ENCODE measurements at regions not wholly inside any gene's neighbourhood (a gene's known extent, or its start where the extent isn't known, plus 50 kb on each side); places are given as distances from the start of the nearest gene placed in this dataset.
A peak's percentile ranks its signal among the peaks of the same experiment; 100 is the strongest.

DNA sequence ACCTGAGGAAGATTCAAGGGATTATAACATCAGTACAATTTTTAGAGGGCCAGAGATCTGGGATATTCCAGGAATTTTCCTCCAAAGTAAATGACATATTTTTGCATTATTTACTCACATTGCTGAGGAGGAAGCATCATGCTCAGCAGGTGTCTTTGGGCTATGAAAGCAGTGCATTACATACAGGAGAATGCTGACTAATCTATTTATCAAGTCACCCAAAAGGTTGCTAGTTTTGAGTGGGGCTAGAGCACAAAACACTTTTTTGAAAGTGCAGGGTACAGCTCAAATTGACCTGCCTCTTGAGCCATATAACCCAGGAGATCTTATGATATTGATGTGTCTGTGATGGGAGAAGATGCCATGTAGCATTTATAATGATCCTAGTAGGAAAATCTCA is 603.1 kb downstream of the POM121L12 start:
- Histone ChIP-seq H2AK9ac (replicated peaks; ENCODE audit: low read depth, low read length, poor library complexity) (no peak overlapping the region), H3K56ac (ENCODE audit: extremely low read depth, insufficient read depth, low read length) (no peak overlapping the region), H3K4me2 (ENCODE audit: low read depth, low read length) (no peak overlapping the region), H3K79me1 (ENCODE audit: low read depth in 1 of 2, low read length in 2 of 2) (no peaks in the 10 kb centered on the region), H2AFZ (replicated peaks; ENCODE audit: low read length, poor library complexity) (no peak overlapping the region), H3K27me3 (ENCODE audit: control insufficient read depth, insufficient read depth, low read length) (no peaks in the 10 kb centered on the region), H3K27ac (ENCODE audit: insufficient read depth, low read length) (no peak overlapping the region), H2BK20ac (ENCODE audit: low read depth, low read length) (no peak overlapping the region), H3K9ac (ENCODE audit: low read depth, low read length) (no peak overlapping the region), H3K23ac (ENCODE audit: low read depth, low read length) (no peak overlapping the region), H2BK5ac (ENCODE audit: low read depth, low read length, poor library complexity, severe bottlenecking) (no peak overlapping the region), H2BK15ac (ENCODE audit: low read depth, low read length) (no peak overlapping the region), H3K9me1 (ENCODE audit: insufficient read depth, low read length) (no peaks in the 10 kb centered on the region), H3K4me3 (ENCODE audit: insufficient read depth, low read depth, low read length) (no peak overlapping the region), H3K4ac (ENCODE audit: low read depth, low read length) (no peak overlapping the region), H4K5ac (ENCODE audit: low read depth, low read length) (no peak overlapping the region), H4K91ac (ENCODE audit: insufficient read depth, low read depth, low read length) (no peak overlapping the region), H3K4me1 (ENCODE audit: control insufficient read depth, insufficient read depth, low read length) (no peaks in the 10 kb centered on the region), H2AK5ac (ENCODE audit: low read depth, low read length) (no peak overlapping the region), H3K36me3 (ENCODE audit: control insufficient read depth, insufficient read depth, low read length) (no peaks in the 10 kb centered on the region), H3K14ac (replicated peaks; ENCODE audit: low read depth, low read length) (no peak overlapping the region), H3K9me3 (ENCODE audit: control insufficient read depth, insufficient read depth, low read length) (peaks cover 5% of the 10 kb centered on the region), H4K8ac (ENCODE audit: low read depth in 2 of 2, low read length in 2 of 2) (no peak overlapping the region), H3K18ac (ENCODE audit: low read depth, low read length) (no peak overlapping the region), H2BK120ac (ENCODE audit: low read depth, low read length) (no peak overlapping the region), H4K20me1 (ENCODE audit: insufficient read depth, low read length) (no peaks in the 10 kb centered on the region)
- dilution Hi-C loops (cut with HindIII; ENCODE audit: low sequenced_read_pairs, unreplicated experiment) (no loop called here), intact Hi-C loops (cut with micrococcal nuclease) (no loop called here), in situ Hi-C loops (cut with MboI; ENCODE audit: low sequenced_read_pairs) (no loop called here)
- TF ChIP-seq POLR2A (IDR thresholded peaks at IDR 0.05; ENCODE audit: low read depth, low read length): no peak
- TF ChIP-seq BHLHE40 (IDR thresholded peaks at IDR 0.05; ENCODE audit: low read depth, low read length): no peak
- TF ChIP-seq MXI1 (IDR thresholded peaks at IDR 0.05; ENCODE audit: borderline replicate concordance, low read depth, low read length): no peak
- peak; percentile 44 for TF ChIP-seq MAFK (IDR thresholded peaks at IDR 0.05; ENCODE audit: low read depth, low read length)
- no peak for TF ChIP-seq RCOR1 (IDR thresholded peaks at IDR 0.05; ENCODE audit: insufficient replicate concordance, low read length)
- TF ChIP-seq MAZ (IDR thresholded peaks at IDR 0.05; ENCODE audit: borderline replicate concordance, low read depth, low read length): no peak
- ChIA-PET CTCF (no interaction called here), POLR2A (ENCODE audit: unreplicated experiment) (no interaction called here)
- DNase-seq: no peak
- no TSS peak for BruUV-seq (replicated peaks)
- ATAC-seq (ENCODE audit: low read depth): no peak
